MCF 10A (cell line): ENCODE measurements at regions not wholly inside any gene's neighbourhood (a gene's known extent, or its start where the extent isn't known, plus 50 kb on each side); places are given as distances from the start of the nearest gene placed in this dataset.

Source experiments
- BruUV-seq: library from RNA; stranded (reverse); fragments of 400-500 nt; replicated peaks from 2 replicates; lab custom pipeline; 2021; lab: Mats Ljungman, UMichigan
- CTCF ChIA-PET: fragments of 300-600 bp; sonication (Branson Sonifier 250); formaldehyde crosslinking; extraction: SDS; loops from one replicate; lab custom pipeline; 2021; ENCODE audit warnings: antibody characterized with exemption, inconsistent platforms; lab: Yijun Ruan, JAX
- POLR2A ChIA-PET: fragments of 300-600, 350-650 bp; sonication (Branson Sonifier 250); formaldehyde crosslinking; extraction: SDS; loops from one replicate; lab custom pipeline; 2020; ENCODE audit warnings: antibody characterized with exemption, inconsistent platforms; lab: Yijun Ruan, JAX
- DNase-seq: peaks from one replicate; pipeline ENCODE4 v3.0.0-alpha.2; 2018; ENCODE audit not compliant: unreplicated experiment
- H3K27ac Mint-ChIP-seq: one replicate; pipeline ENCODE4 v1.8.0; 2022; ENCODE audit warnings: mild to moderate bottlenecking, low read depth, mixed read lengths; ENCODE audit not compliant: unreplicated experiment
- H3K27me3 Mint-ChIP-seq: one replicate; pipeline ENCODE4 v1.8.0; 2022; ENCODE audit warnings: mixed read lengths; ENCODE audit not compliant: insufficient read depth, unreplicated experiment
- H3K36me3 Mint-ChIP-seq: one replicate; pipeline ENCODE4 v1.8.0; 2022; ENCODE audit warnings: mild to moderate bottlenecking, moderate library complexity, mixed read lengths; ENCODE audit not compliant: insufficient read depth, unreplicated experiment
- H3K4me1 Mint-ChIP-seq: one replicate; pipeline ENCODE4 v1.8.0; 2022; ENCODE audit warnings: mixed read lengths; ENCODE audit not compliant: insufficient read depth, unreplicated experiment
- H3K4me3 Mint-ChIP-seq: one replicate; pipeline ENCODE4 v1.8.0; 2022; ENCODE audit warnings: mild to moderate bottlenecking, moderate library complexity, mixed read lengths; ENCODE audit not compliant: unreplicated experiment
- H3K9me3 Mint-ChIP-seq: one replicate; pipeline ENCODE4 v1.8.0; 2022; ENCODE audit warnings: mixed read lengths; ENCODE audit not compliant: unreplicated experiment
- intact Hi-C: fragments of 100-400 bp; cut with micrococcal nuclease; formaldehyde crosslinking; loops from 2 replicates; pipeline ENCODE4 v1.14.1; 2022
- TF ChIP-seq, protein P1 (sequence below): fragments of 200-600 bp; IDR thresholded peaks from one replicate; pipeline ENCODE4 v1.8.0; 2022; ENCODE audit warnings: antibody characterized with exemption, mild to moderate bottlenecking; ENCODE audit not compliant: unreplicated experiment

DNA sequence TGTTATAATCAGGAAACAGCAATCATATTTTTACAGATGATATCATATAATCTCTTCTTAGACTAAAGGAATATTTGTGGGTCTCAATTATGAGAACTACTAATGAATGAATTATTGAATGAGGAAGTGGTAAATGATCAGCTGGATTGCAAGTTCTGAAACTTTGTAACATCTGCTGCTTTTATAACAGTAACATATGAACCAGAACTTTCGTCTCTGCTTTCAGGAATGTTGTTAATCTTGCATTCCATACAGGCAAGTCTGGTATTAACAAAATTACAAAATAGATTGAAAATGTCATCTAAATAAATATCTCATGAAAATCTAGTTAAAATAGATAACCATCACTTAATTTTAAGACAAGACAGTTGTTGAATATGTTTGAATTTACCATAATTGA, 110.5 kb upstream of the COL11A1 start:
- BruUV-seq, result no TSS peak
- H3K27ac Mint-ChIP-seq, result no peak overlapping the region
- no peaks in the 10 kb centered on the region for H3K9me3 Mint-ChIP-seq
- CTCF ChIA-PET, result interaction anchor here (0.8 kb wide), 1 partner anchor 23 kb away, joined by 4 read pairs; no protein-coding TSS in a partner anchor
- intact Hi-C loops, result no loop called here
- peaks cover 74% of the 10 kb centered on the region for H3K27me3 Mint-ChIP-seq
- no peak for DNase-seq
- POLR2A ChIA-PET, result no interaction called here
- no peaks in the 10 kb centered on the region for H3K36me3 Mint-ChIP-seq
- TF ChIP-seq, protein P1, sequence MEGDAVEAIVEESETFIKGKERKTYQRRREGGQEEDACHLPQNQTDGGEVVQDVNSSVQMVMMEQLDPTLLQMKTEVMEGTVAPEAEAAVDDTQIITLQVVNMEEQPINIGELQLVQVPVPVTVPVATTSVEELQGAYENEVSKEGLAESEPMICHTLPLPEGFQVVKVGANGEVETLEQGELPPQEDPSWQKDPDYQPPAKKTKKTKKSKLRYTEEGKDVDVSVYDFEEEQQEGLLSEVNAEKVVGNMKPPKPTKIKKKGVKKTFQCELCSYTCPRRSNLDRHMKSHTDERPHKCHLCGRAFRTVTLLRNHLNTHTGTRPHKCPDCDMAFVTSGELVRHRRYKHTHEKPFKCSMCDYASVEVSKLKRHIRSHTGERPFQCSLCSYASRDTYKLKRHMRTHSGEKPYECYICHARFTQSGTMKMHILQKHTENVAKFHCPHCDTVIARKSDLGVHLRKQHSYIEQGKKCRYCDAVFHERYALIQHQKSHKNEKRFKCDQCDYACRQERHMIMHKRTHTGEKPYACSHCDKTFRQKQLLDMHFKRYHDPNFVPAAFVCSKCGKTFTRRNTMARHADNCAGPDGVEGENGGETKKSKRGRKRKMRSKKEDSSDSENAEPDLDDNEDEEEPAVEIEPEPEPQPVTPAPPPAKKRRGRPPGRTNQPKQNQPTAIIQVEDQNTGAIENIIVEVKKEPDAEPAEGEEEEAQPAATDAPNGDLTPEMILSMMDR, result no peak
- no peak overlapping the region for H3K4me3 Mint-ChIP-seq
- no peaks in the 10 kb centered on the region for H3K4me1 Mint-ChIP-seq

DNA sequence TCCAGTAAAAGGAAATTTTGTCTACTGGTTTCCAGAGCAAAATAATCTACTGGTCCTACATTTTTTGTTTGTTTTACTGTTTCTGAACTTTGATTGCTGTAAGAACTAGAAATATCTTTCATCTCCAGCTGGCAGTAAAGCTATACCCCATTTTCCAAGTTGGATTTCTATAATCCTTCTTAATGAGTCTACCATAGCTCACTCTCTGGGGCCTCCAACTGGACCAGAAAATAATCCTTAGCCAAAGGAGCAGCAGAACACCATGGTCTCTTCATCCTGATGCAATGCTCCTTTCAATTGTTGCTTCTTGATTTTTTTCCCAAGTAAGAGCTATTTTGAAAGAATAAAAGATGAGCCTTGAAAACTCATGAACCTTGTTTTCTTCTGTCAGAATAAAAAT, 110.0 kb upstream of the COL11A1 start:
- Mint-ChIP-seq H3K36me3 (no peaks in the 10 kb centered on the region), H3K27me3 (peaks cover 73% of the 10 kb centered on the region), H3K4me1 (no peaks in the 10 kb centered on the region), H3K9me3 (no peaks in the 10 kb centered on the region), H3K4me3 (no peak overlapping the region), H3K27ac (no peak overlapping the region)
- ChIA-PET CTCF (interaction anchor here (0.7 to 0.8 kb wide), 2 partner anchors 24 to 1863 kb away, joined by 3 to 4 read pairs; no protein-coding TSS in a partner anchor), POLR2A (no interaction called here)
- intact Hi-C loops, result no loop called here
- no TSS peak for BruUV-seq
- TF ChIP-seq, protein P1, result no peak
- DNase-seq, result no peak

DNA sequence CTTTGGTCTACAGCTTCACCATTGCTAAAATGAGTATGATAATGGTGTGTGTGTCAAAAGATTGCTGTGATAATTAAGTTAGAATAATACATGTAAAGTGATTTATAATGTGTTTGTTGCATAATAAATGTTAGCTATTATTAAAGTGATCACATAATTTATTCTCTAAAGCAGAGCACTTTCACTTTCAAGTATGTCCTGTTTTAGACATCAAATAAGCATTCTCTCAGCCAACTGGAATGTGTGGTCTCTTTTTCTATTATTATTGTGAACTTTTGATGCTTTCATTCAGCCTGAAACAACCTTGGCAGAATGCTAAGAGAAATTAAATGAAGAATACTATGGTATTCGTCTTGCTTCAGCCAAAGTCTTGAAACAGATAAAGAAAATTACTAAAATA, 102.8 kb upstream of the COL11A1 start:
- no peak overlapping the region for H3K27ac Mint-ChIP-seq
- no TSS peak for BruUV-seq
- H3K9me3 Mint-ChIP-seq, result no peaks in the 10 kb centered on the region
- CTCF ChIA-PET, result no interaction called here
- no peaks in the 10 kb centered on the region for H3K4me1 Mint-ChIP-seq
- no peaks in the 10 kb centered on the region for H3K36me3 Mint-ChIP-seq
- POLR2A ChIA-PET, result no interaction called here
- peaks cover 47% of the 10 kb centered on the region for H3K27me3 Mint-ChIP-seq
- DNase-seq, result no peak
- intact Hi-C loops, result no loop called here
- H3K4me3 Mint-ChIP-seq, result no peak overlapping the region
- TF ChIP-seq, protein P1, result no peak

DNA sequence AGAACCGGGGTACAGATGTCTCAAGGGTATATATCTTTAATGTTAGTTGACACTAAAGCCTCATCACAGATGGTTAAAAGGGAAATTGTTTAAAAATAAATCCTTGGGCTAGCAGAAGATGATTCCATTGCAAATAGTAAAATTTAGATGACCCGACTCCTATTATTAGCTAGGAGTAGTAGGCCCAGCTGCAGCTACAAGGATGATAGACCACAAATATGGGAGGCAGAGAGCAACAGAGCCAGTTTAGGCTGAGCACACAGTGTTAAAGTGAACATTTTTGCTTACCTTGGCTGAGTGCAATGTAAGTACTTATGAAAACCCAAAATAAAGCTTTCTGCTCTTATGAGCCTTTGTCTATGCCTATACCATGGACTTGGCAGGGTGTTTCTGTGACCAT, 100.5 kb upstream of the COL11A1 start:
- no TSS peak for BruUV-seq
- ChIA-PET CTCF (interaction anchor here (1.0 kb wide), 1 partner anchor 306 kb away, joined by 3 read pairs; no protein-coding TSS in a partner anchor), POLR2A (no interaction called here)
- TF ChIP-seq, protein P1, result no peak
- no peaks in the 10 kb centered on the region for H3K4me1 Mint-ChIP-seq
- peaks cover 26% of the 10 kb centered on the region for H3K27me3 Mint-ChIP-seq
- no peaks in the 10 kb centered on the region for H3K36me3 Mint-ChIP-seq
- DNase-seq, result no peak
- H3K27ac Mint-ChIP-seq, result no peak overlapping the region
- H3K4me3 Mint-ChIP-seq, result no peak overlapping the region
- intact Hi-C loops, result no loop called here
- H3K9me3 Mint-ChIP-seq, result no peaks in the 10 kb centered on the region
